EL (cell line): ENCODE measurements at regions not wholly inside any gene's neighbourhood (a gene's known extent, or its start where the extent isn't known, plus 50 kb on each side); places are given as distances from the start of the nearest gene placed in this dataset.
A peak's percentile ranks its signal among the peaks of the same experiment; 100 is the strongest.

Source experiments
- DNase-seq: peaks from one replicate; pipeline ENCODE4 v3.0.0-alpha.2; 2016

- peak; percentile 25 for DNase-seq
These were observed 107.9 kb upstream of the PLEKHA5 start for GRCh38 chr12:19021646-19022045.

- DNase-seq, result no peak
These were observed 104.0 kb upstream of the PLEKHA5 start for GRCh38 chr12:19025582-19025981.

- DNase-seq, result no peak
These were observed 103.5 kb upstream of the PLEKHA5 start for GRCh38 chr12:19026034-19026433.

- DNase-seq, result no peak
These were observed 102.7 kb upstream of the PLEKHA5 start for GRCh38 chr12:19026614-19027488.

GRCh38 chr12:19030180-19030579, 99.4 kb upstream of the PLEKHA5 start:
- DNase-seq, result no peak

GRCh38 chr12:19030603-19031002, 98.9 kb upstream of the PLEKHA5 start:
- DNase-seq, result peak; percentile 9

- peak; percentile 95 for DNase-seq
These were observed 98.5 kb upstream of the PLEKHA5 start for GRCh38 chr12:19031032-19031431.

GRCh38 chr12:19032826-19033225, 96.7 kb upstream of the PLEKHA5 start:
- no peak for DNase-seq

GRCh38 chr12:19033244-19033643, 96.3 kb upstream of the PLEKHA5 start:
- DNase-seq, result no peak

GRCh38 chr12:19034937-19035336, 94.6 kb upstream of the PLEKHA5 start:
- DNase-seq, result no peak

- DNase-seq, result peak; percentile 21
These were observed 94.0 kb upstream of the PLEKHA5 start for GRCh38 chr12:19035536-19035935.

GRCh38 chr12:19036673-19037357, 92.7 kb upstream of the PLEKHA5 start:
- DNase-seq, result no peak

- no peak for DNase-seq
These were observed 91.3 kb upstream of the PLEKHA5 start for GRCh38 chr12:19038209-19038608.

GRCh38 chr12:19039515-19039914, 90.0 kb upstream of the PLEKHA5 start:
- no peak for DNase-seq

- DNase-seq, result no peak
These were observed 87.3 kb upstream of the PLEKHA5 start for GRCh38 chr12:19042221-19042620.

- no peak for DNase-seq
These were observed 85.1 kb upstream of the PLEKHA5 start for GRCh38 chr12:19044430-19044829.

GRCh38 chr12:19044891-19045290, 84.6 kb upstream of the PLEKHA5 start:
- no peak for DNase-seq

GRCh38 chr12:19045426-19045825, 84.1 kb upstream of the PLEKHA5 start:
- DNase-seq, result no peak

- DNase-seq, result peak; percentile 32
These were observed 80.6 kb upstream of the PLEKHA5 start for GRCh38 chr12:19048943-19049342.

- DNase-seq, result no peak
These were observed 76.8 kb upstream of the PLEKHA5 start for GRCh38 chr12:19052689-19053088.

GRCh38 chr12:19053218-19053617, 76.3 kb upstream of the PLEKHA5 start:
- no peak for DNase-seq

GRCh38 chr12:19054035-19054434, 75.5 kb upstream of the PLEKHA5 start:
- DNase-seq, result no peak

- no peak for DNase-seq
These were observed 73.9 kb upstream of the PLEKHA5 start for GRCh38 chr12:19055589-19055988.
